ENCODE measurements at regions not wholly inside any gene's neighbourhood (a gene's known extent, or its start where the extent isn't known, plus 50 kb on each side); places are given as distances from the start of the nearest gene placed in this dataset.

GRCh38 chr6:159586684-159587083 lies 106.4 kb downstream of the SOD2 start:
- no peaks in the 10 kb centered on the region for H3K27me3 ChIP-seq (ENCODE audit: control insufficient read depth, low read length)
- H3K79me2 ChIP-seq (ENCODE audit: control insufficient read depth, low read length): no peaks in the 10 kb centered on the region
- no peaks in the 10 kb centered on the region for H3K4me1 ChIP-seq (ENCODE audit: control insufficient read depth, low read length)
- no peak overlapping the region for H3K4me3 ChIP-seq (ENCODE audit: low read length)
- no peaks in the 10 kb centered on the region for H3K9me2 ChIP-seq (replicated peaks; ENCODE audit: control insufficient read depth, low read length)
- H3K9me3 ChIP-seq (ENCODE audit: control insufficient read depth, insufficient read depth, low read length): no peaks in the 10 kb centered on the region
- TF ChIP-seq CTCF (IDR thresholded peaks at IDR 0.05; ENCODE audit: low read depth, low read length, poor library complexity, severe bottlenecking) (no peak), EZH2phosphoT487 (IDR thresholded peaks at IDR 0.05; ENCODE audit: borderline replicate concordance, low read length) (no peak)
- H4K20me1 ChIP-seq (ENCODE audit: control insufficient read depth, insufficient read depth, low read depth, low read length): no peaks in the 10 kb centered on the region
- H3K27ac ChIP-seq (ENCODE audit: low read depth, low read length): no peak overlapping the region
- H3K4me2 ChIP-seq (ENCODE audit: low read length): no peak overlapping the region
- no peaks in the 10 kb centered on the region for H3K36me3 ChIP-seq (ENCODE audit: control insufficient read depth, low read length)
- H3F3A ChIP-seq (ENCODE audit: control insufficient read depth, insufficient read depth): no peaks in the 10 kb centered on the region

GRCh38 chr6:159582736-159583135 lies 110.3 kb downstream of the SOD2 start:
- no peak overlapping the region for H3K4me3 ChIP-seq (ENCODE audit: low read length)
- no peak overlapping the region for H3K27ac ChIP-seq (ENCODE audit: low read depth, low read length)
- H4K20me1 ChIP-seq (ENCODE audit: control insufficient read depth, insufficient read depth, low read depth, low read length): no peaks in the 10 kb centered on the region
- H3F3A ChIP-seq (ENCODE audit: control insufficient read depth, insufficient read depth): no peaks in the 10 kb centered on the region
- no peaks in the 10 kb centered on the region for H3K27me3 ChIP-seq (ENCODE audit: control insufficient read depth, low read length)
- no peaks in the 10 kb centered on the region for H3K79me2 ChIP-seq (ENCODE audit: control insufficient read depth, low read length)
- no peaks in the 10 kb centered on the region for H3K4me1 ChIP-seq (ENCODE audit: control insufficient read depth, low read length)
- no peak overlapping the region for H3K4me2 ChIP-seq (ENCODE audit: low read length)
- H3K36me3 ChIP-seq (ENCODE audit: control insufficient read depth, low read length): no peaks in the 10 kb centered on the region
- no peaks in the 10 kb centered on the region for H3K9me2 ChIP-seq (replicated peaks; ENCODE audit: control insufficient read depth, low read length)
- H3K9me3 ChIP-seq (ENCODE audit: control insufficient read depth, insufficient read depth, low read length): no peaks in the 10 kb centered on the region
- TF ChIP-seq CTCF (IDR thresholded peaks at IDR 0.05; ENCODE audit: low read depth, low read length, poor library complexity, severe bottlenecking) (no peak), EZH2phosphoT487 (IDR thresholded peaks at IDR 0.05; ENCODE audit: borderline replicate concordance, low read length) (no peak)

- no peaks in the 10 kb centered on the region for H3K4me1 ChIP-seq (ENCODE audit: control insufficient read depth, low read length)
- H3K27ac ChIP-seq (ENCODE audit: low read depth, low read length): no peak overlapping the region
- H3K36me3 ChIP-seq (ENCODE audit: control insufficient read depth, low read length): no peaks in the 10 kb centered on the region
Observed at GRCh38 chr6:159578629-159579028, 114.4 kb downstream of the SOD2 start.

More at GRCh38 chr6:159578629-159579028, 114.4 kb downstream of the SOD2 start:
- no peaks in the 10 kb centered on the region for H3K9me3 ChIP-seq (ENCODE audit: control insufficient read depth, insufficient read depth, low read length)
- no peaks in the 10 kb centered on the region for H3K79me2 ChIP-seq (ENCODE audit: control insufficient read depth, low read length)
- no peaks in the 10 kb centered on the region for H3K9me2 ChIP-seq (replicated peaks; ENCODE audit: control insufficient read depth, low read length)
- H3K27me3 ChIP-seq (ENCODE audit: control insufficient read depth, low read length): no peaks in the 10 kb centered on the region
- no peaks in the 10 kb centered on the region for H4K20me1 ChIP-seq (ENCODE audit: control insufficient read depth, insufficient read depth, low read depth, low read length)
- H3K4me3 ChIP-seq (ENCODE audit: low read length): no peak overlapping the region
- H3F3A ChIP-seq (ENCODE audit: control insufficient read depth, insufficient read depth): no peaks in the 10 kb centered on the region
- no peak for TF ChIP-seq EZH2phosphoT487 (IDR thresholded peaks at IDR 0.05; ENCODE audit: borderline replicate concordance, low read length)
- TF ChIP-seq CTCF (IDR thresholded peaks at IDR 0.05; ENCODE audit: low read depth, low read length, poor library complexity, severe bottlenecking): no peak
- H3K4me2 ChIP-seq (ENCODE audit: low read length): no peak overlapping the region
